OCI-LY1 (cell line): ENCODE measurements at regions not wholly inside any gene's neighbourhood (a gene's known extent, or its start where the extent isn't known, plus 50 kb on each side); places are given as distances from the start of the nearest gene placed in this dataset.

Experiments used
- EZH2 ChIP-seq: fragments of 200-600 bp; sonication (generic), shearing (Covaris generic); IDR thresholded peaks from 2 replicates; pipeline ENCODE4 v1.8.0; 2017; ENCODE audit warnings: borderline replicate concordance, mixed run types, mild to moderate bottlenecking, antibody characterized with exemption, low read length, moderate library complexity, mixed read lengths
- TF ChIP-seq, protein P1 (sequence below): fragments of 200-600 bp; sonication (generic), shearing (Covaris generic); IDR thresholded peaks from 2 replicates; pipeline ENCODE4 v1.5.1; 2017; ENCODE audit warnings: mild to moderate bottlenecking, antibody characterized with exemption, low read length, moderate library complexity, mixed read lengths

DNA sequence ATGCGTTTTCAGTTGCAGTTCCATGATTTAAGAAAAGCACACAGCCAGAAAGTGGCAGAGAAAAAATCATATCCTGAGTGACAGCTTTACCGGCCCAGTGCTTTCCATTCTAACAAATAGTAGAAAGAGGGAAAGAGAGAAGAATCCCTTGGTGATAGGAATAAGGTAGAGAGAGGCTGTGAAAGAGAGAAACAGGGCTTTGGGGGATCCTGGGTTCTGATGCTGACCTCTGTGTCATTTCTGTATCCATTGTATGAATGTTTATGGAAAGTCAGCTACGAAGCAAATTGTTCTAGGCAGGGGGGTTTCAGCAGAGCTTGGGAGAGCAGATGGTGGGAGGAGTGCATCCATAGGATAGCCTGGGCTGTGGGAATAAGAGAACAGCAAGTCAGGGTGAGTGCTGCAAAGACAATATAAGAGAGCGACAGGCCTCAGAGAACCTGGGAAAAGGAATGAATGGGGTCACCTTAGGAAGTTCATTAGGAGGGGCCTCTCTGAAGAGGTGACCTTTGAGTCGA lies 203.4 kb upstream of the TNP1 start:
- TF ChIP-seq, protein P1, sequence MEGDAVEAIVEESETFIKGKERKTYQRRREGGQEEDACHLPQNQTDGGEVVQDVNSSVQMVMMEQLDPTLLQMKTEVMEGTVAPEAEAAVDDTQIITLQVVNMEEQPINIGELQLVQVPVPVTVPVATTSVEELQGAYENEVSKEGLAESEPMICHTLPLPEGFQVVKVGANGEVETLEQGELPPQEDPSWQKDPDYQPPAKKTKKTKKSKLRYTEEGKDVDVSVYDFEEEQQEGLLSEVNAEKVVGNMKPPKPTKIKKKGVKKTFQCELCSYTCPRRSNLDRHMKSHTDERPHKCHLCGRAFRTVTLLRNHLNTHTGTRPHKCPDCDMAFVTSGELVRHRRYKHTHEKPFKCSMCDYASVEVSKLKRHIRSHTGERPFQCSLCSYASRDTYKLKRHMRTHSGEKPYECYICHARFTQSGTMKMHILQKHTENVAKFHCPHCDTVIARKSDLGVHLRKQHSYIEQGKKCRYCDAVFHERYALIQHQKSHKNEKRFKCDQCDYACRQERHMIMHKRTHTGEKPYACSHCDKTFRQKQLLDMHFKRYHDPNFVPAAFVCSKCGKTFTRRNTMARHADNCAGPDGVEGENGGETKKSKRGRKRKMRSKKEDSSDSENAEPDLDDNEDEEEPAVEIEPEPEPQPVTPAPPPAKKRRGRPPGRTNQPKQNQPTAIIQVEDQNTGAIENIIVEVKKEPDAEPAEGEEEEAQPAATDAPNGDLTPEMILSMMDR = no peak
- TF ChIP-seq EZH2 = no peak
